CD4-positive, alpha-beta T cell (primary cell): ENCODE measurements at regions not wholly inside any gene's neighbourhood (a gene's known extent, or its start where the extent isn't known, plus 50 kb on each side); places are given as distances from the start of the nearest gene placed in this dataset.

Source experiments
- ATAC-seq: fragments of 200-7000 bp; cut with Tn5 transposase; one replicate; pipeline ENCODE4 v1.10.0; 2022; ENCODE audit warnings: mild to moderate bottlenecking; ENCODE audit not compliant: poor library complexity
- CTCF ChIA-PET: fragments of 350-600 bp; sonication (Branson Sonifier 250); formaldehyde crosslinking; loops from one replicate; lab custom pipeline; 2021; ENCODE audit warnings: antibody characterized with exemption, inconsistent platforms; lab: Charles Lee
- POLR2A ChIA-PET: fragments of 350-600 bp; sonication (Branson Sonifier 250); formaldehyde crosslinking; loops from one replicate; lab custom pipeline; 2021; ENCODE audit warnings: antibody characterized with exemption, inconsistent platforms; lab: Charles Lee
- DNase-seq, 14 experiments: peaks; one replicate each; pipeline ENCODE4 v3.0.0-alpha.2; 2013 to 2020; ENCODE audit warnings: mixed read lengths in 2 of 14
- H3K27ac ChIP-seq, 2 donors: one replicate each; pipeline versions ENCODE4 v1.5.1 to v1.7.0; 2013; ENCODE audit warnings: low read length in 2 of 2, low read depth in 1 of 2, mild to moderate bottlenecking in 1 of 2
- H3K27me3 ChIP-seq, 2 experiments: 1 replicate in 1 of 2; 2 replicates in 1 of 2; pipeline versions ENCODE4 v1.6.1 to v1.7.0; 2013; ENCODE audit warnings: low read length in 2 of 2, control low read depth in 1 of 2, mild to moderate bottlenecking in 1 of 2, moderate library complexity in 1 of 2; ENCODE audit not compliant: insufficient read depth in 2 of 2, control insufficient read depth in 1 of 2
- H3K36me3 ChIP-seq: one replicate; pipeline ENCODE4 v1.6.1; 2013; ENCODE audit warnings: low read length, control low read depth; ENCODE audit not compliant: insufficient read depth
- H3K4me1 ChIP-seq: one replicate; pipeline ENCODE4 v1.6.1; 2013; ENCODE audit warnings: low read length, control low read depth; ENCODE audit not compliant: insufficient read depth
- H3K4me3 ChIP-seq: one replicate; pipeline ENCODE4 v1.5.1; 2013; ENCODE audit warnings: mild to moderate bottlenecking, low read length, moderate library complexity
- H3K9me3 ChIP-seq, 2 experiments: 1 replicate in 1 of 2; 2 replicates in 1 of 2; pipeline versions ENCODE4 v1.6.1 to v1.7.0; 2013; ENCODE audit warnings: low read length in 2 of 2, mild to moderate bottlenecking in 2 of 2, control low read depth in 1 of 2, moderate library complexity in 1 of 2; ENCODE audit not compliant: control insufficient read depth in 1 of 2, insufficient read depth in 1 of 2
- H3K27ac Mint-ChIP-seq: one replicate; pipeline ENCODE4 v1.8.0; 2020; ENCODE audit warnings: mixed read lengths
- H3K27me3 Mint-ChIP-seq: one replicate; pipeline ENCODE4 v1.8.0; 2021; ENCODE audit warnings: mixed read lengths
- H3K36me3 Mint-ChIP-seq: one replicate; pipeline ENCODE4 v1.8.0; 2021; ENCODE audit warnings: low read depth, mixed read lengths
- H3K4me1 Mint-ChIP-seq: one replicate; pipeline ENCODE4 v1.8.0; 2021; ENCODE audit warnings: low read depth, mixed read lengths
- H3K4me3 Mint-ChIP-seq: one replicate; pipeline ENCODE4 v1.8.0; 2020; ENCODE audit warnings: mild to moderate bottlenecking, mixed read lengths
- H3K9me3 Mint-ChIP-seq: one replicate; pipeline ENCODE4 v1.8.0; 2020; ENCODE audit warnings: mixed read lengths
- CTCF ChIP-seq: fragments of 200-600 bp; IDR thresholded peaks from one replicate; pipeline ENCODE4 v1.8.0; 2022; ENCODE audit warnings: antibody characterized with exemption, mild to moderate bottlenecking
- intact Hi-C, 2 experiments: fragments of 100-400 bp; cut with DNase I in 1 of 2; cut with micrococcal nuclease in 1 of 2; formaldehyde crosslinking; loops; one replicate each; pipeline versions ENCODE4 v1.15.1 to v1.9.0; 2023 to 2025; cut with DNase I, micrococcal nuclease

DNA sequence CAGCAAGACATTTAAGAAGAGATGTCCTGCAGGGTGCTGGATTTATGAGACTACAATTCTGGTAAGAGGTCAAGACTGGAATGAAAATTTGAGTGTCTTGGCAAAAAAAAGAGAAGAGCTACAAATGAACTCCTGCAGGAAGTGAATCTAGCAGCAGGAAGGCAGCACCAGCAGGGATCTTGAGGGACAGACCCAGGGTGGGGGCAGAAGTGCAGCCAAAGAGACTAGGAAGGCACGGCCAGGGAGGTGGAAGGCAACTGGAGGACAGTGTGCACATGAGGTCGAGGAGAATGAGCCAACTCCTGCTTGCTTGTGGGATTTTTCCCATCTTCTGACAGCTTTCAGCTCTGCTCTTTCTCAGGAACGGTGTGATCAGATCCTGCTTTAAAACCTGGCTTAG, 263.2 kb downstream of the BUD13 start:
- Histone ChIP-seq H3K27ac (no peak overlapping the region), H3K4me1 (no peaks in the 10 kb centered on the region), H3K27me3 (peaks cover 11 to 17% of the 10 kb centered on the region in 2 experiments), H3K4me3 (no peak overlapping the region), H3K9me3 (no peaks in the 10 kb centered on the region), H3K36me3 (no peaks in the 10 kb centered on the region)
- POLR2A ChIA-PET, result no interaction called here
- no peak overlapping the region for H3K4me3 Mint-ChIP-seq
- no peaks in the 10 kb centered on the region for H3K9me3 Mint-ChIP-seq
- intact Hi-C loops, result no loop called here
- CTCF ChIA-PET, result no interaction called here
- DNase-seq, result no peak
- H3K36me3 Mint-ChIP-seq, result no peaks in the 10 kb centered on the region
- ATAC-seq, result no peak
- H3K27ac Mint-ChIP-seq, result no peak overlapping the region
- no peak for TF ChIP-seq CTCF
- no peaks in the 10 kb centered on the region for H3K4me1 Mint-ChIP-seq
- H3K27me3 Mint-ChIP-seq, result peaks cover 71% of the 10 kb centered on the region

- no peaks in the 10 kb centered on the region for H3K36me3 Mint-ChIP-seq
- no peak overlapping the region for H3K4me3 Mint-ChIP-seq
- DNase-seq, result no peak
- H3K9me3 ChIP-seq, result no peaks in the 10 kb centered on the region
- H3K9me3 Mint-ChIP-seq, result no peaks in the 10 kb centered on the region
- intact Hi-C loops, result no loop called here
- no peak for ATAC-seq
- H3K4me1 Mint-ChIP-seq, result no peaks in the 10 kb centered on the region
- CTCF ChIA-PET, result no interaction called here
- no peak overlapping the region for H3K27ac ChIP-seq
- H3K27ac Mint-ChIP-seq, result no peak overlapping the region
- POLR2A ChIA-PET, result no interaction called here
- TF ChIP-seq CTCF, result no peak
- peaks cover 78% of the 10 kb centered on the region for H3K27me3 Mint-ChIP-seq
- H3K27me3 ChIP-seq, result peaks cover 10 to 14% of the 10 kb centered on the region in 2 experiments
- H3K4me3 ChIP-seq, result no peak overlapping the region
- H3K36me3 ChIP-seq, result no peaks in the 10 kb centered on the region
- no peaks in the 10 kb centered on the region for H3K4me1 ChIP-seq
Measured at GRCh38 chr11:116507849-116508695, 264.7 kb downstream of the BUD13 start.

DNA sequence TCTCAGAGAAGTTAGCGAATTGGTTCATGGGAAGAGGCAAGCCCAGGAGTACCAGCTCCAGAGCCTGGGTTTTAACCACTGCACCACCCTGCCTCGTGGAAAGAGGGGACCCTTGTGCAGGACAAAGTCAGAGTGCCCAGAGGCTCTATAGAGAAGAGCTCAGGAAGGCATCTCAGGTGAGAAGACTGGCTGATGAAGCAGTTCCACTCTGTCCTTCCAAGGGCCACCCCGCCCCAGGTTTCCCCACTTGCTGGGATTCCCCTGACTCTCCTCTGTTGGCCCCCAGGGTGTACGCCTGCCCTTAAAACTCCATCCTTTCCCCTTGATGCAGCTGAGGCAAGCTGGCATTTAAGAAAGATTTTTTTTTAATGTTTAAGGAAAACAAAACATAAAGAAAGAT, 265.8 kb downstream of the BUD13 start:
- TF ChIP-seq CTCF, result no peak
- no peaks in the 10 kb centered on the region for H3K36me3 Mint-ChIP-seq
- POLR2A ChIA-PET, result no interaction called here
- Histone ChIP-seq H3K27ac (no peak overlapping the region), H3K4me1 (no peaks in the 10 kb centered on the region), H3K4me3 (no peak overlapping the region), H3K27me3 (peaks cover 10 to 22% of the 10 kb centered on the region in 2 experiments), H3K9me3 (peaks cover 0 to 4% of the 10 kb centered on the region in 2 experiments), H3K36me3 (no peaks in the 10 kb centered on the region)
- H3K9me3 Mint-ChIP-seq, result no peaks in the 10 kb centered on the region
- H3K27me3 Mint-ChIP-seq, result peaks cover 76% of the 10 kb centered on the region
- CTCF ChIA-PET, result no interaction called here
- H3K27ac Mint-ChIP-seq, result no peak overlapping the region
- intact Hi-C loops, result no loop called here
- DNase-seq (no peak), ATAC-seq (no peak)
- H3K4me1 Mint-ChIP-seq, result no peaks in the 10 kb centered on the region
- H3K4me3 Mint-ChIP-seq, result no peak overlapping the region
